ENCODE measurements at regions not wholly inside any gene's neighbourhood (a gene's known extent, or its start where the extent isn't known, plus 50 kb on each side); places are given as distances from the start of the nearest gene placed in this dataset.
"Not testable (repeated sequence)": the region's sequence is repeated elsewhere in the genome, so short reads cannot be mapped to it uniquely, and the experiment has no call there.

DNA sequence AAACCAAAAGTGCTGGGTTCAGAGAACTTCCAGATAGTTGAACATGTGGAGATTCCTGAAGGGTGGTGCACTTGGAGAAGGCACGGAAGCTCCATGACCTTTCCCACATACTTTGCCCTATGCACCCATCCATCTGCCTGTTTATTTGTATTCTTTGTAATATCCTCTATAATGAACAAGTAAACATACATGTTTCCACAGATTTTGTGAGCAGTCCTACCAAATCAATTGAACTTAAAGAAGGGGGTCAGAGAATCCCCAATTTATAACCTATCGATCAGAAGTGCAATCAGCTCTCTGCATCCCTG is 121.4 kb downstream of the ADSS2 start:
- WGBS: 89% methylated on average over 2 of the region's 2 CpGs

DNA sequence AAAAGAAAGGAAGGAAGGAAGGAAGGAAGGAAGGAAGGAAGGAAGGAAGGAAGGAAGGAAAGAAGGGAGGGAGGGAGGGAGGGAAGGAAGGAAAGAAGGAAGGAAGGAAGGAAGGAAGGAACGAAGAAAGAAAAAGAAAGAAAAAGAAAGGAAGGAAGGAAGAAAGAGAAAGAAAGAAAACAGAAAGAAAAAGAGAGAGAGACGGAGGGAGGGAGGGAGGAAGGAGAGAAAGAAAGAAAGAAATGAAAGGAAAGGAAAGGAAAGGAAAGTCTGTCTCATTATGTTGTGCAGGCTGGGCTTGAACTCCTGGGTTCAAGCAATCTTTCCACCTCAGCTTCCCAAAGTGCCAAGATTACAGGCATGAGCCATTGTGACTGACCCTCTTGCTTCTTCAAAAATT is 118.9 kb downstream of the ADSS2 start:
- not testable (repeated sequence) for H3K9me3 ChIP-seq; H3K4me1 ChIP-seq; H3K27me3 ChIP-seq; H3K4me3 ChIP-seq; DNase-seq (ENCODE audit: low spot score in 2 of 2); H3K27ac ChIP-seq; H3K36me3 ChIP-seq
- WGBS: 83% methylated on average over 2 of the region's 2 CpGs

More for the DNA sequence above, 121.4 kb downstream of the ADSS2 start:
- DNase-seq (ENCODE audit: low spot score in 2 of 2): no peak
- Histone ChIP-seq H3K27ac (no peak overlapping the region), H3K4me3 (no peak overlapping the region), H3K36me3 (no peaks in the 10 kb centered on the region), H3K27me3 (no peaks in the 10 kb centered on the region), H3K4me1 (peaks cover 5% of the 10 kb centered on the region), H3K9me3 (no peaks in the 10 kb centered on the region)
- TF ChIP-seq POLR2A (IDR thresholded peaks at IDR 0.05) (no peak), POLR2AphosphoS5 (IDR thresholded peaks at IDR 0.05) (no peak), EP300 (IDR thresholded peaks at IDR 0.05) (no peak)
- TF ChIP-seq, protein P1, sequence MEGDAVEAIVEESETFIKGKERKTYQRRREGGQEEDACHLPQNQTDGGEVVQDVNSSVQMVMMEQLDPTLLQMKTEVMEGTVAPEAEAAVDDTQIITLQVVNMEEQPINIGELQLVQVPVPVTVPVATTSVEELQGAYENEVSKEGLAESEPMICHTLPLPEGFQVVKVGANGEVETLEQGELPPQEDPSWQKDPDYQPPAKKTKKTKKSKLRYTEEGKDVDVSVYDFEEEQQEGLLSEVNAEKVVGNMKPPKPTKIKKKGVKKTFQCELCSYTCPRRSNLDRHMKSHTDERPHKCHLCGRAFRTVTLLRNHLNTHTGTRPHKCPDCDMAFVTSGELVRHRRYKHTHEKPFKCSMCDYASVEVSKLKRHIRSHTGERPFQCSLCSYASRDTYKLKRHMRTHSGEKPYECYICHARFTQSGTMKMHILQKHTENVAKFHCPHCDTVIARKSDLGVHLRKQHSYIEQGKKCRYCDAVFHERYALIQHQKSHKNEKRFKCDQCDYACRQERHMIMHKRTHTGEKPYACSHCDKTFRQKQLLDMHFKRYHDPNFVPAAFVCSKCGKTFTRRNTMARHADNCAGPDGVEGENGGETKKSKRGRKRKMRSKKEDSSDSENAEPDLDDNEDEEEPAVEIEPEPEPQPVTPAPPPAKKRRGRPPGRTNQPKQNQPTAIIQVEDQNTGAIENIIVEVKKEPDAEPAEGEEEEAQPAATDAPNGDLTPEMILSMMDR (IDR thresholded peaks at IDR 0.05): no peak

DNA sequence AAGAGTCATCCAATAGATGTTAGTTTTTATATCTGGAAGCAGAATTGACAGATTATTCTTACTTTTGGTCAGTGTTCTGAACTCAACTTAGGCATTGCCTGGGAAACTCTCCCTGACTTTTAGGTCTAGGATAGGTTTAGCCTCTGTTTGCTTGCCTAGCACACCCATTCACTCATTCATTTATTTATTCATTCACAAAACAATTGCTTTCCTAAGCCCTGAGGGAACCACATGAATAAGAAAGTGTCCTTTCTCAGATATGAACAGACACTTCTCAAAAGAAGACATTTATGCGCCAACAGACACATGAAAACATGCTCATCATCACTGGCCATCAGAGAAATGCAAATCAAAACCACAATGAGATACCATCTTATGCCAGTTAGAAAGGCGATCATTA is 117.4 kb downstream of the ADSS2 start:
- H3K36me3 ChIP-seq; H3K9me3 ChIP-seq; DNase-seq (ENCODE audit: low spot score in 2 of 2); H3K4me3 ChIP-seq; H3K27ac ChIP-seq; H3K4me1 ChIP-seq; H3K27me3 ChIP-seq: not testable (repeated sequence)
- WGBS: 80% methylated on average over 2 of the region's 2 CpGs

DNA sequence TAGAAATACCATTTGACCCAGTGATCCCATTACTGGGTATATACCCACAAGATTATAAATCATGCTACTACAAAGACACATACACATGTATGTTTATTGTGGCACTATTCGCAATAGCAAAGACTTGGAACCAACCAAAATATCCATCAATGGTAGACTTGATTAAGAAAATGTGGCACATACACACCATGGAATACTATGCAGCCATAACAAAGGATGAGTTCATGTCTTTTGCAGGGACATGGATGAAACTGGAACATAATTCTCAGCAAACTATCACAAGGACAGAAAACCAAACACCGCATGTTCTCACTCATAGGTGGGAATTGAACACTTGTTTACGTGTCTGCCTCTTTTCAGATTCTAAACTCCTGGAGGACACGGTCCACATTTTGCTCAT is 116.9 kb downstream of the ADSS2 start:
- H3K36me3 ChIP-seq; H3K4me3 ChIP-seq; DNase-seq (ENCODE audit: low spot score in 2 of 2); H3K4me1 ChIP-seq; H3K9me3 ChIP-seq; H3K27ac ChIP-seq; H3K27me3 ChIP-seq: not testable (repeated sequence)
- 92% methylated on average over 4 of the region's 4 CpGs for WGBS

DNA sequence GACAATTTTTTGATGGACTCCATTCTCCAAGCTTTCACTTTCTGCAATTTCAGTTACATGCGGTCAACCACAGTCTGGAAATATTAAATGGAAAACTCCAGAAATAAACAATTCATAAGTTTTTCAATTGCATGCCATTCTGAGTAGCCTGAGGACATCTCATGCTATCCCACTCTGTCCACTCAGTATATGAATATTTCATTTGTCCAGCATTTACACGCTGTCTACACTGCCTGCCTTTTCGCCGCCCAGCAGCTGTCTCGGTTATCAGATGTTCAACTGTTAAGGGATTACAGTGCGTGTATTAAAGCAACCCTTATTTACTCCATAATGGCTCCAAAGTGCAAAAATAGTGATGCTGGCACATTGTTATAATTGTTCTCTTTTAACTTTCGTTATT is 116.3 kb downstream of the ADSS2 start:
- Histone ChIP-seq H3K27me3 (no peaks in the 10 kb centered on the region), H3K27ac (no peak overlapping the region), H3K4me1 (no peaks in the 10 kb centered on the region), H3K36me3 (no peaks in the 10 kb centered on the region), H3K4me3 (no peak overlapping the region), H3K9me3 (no peaks in the 10 kb centered on the region)
- WGBS: 88% methylated on average over 7 of the region's 7 CpGs
- no peak for DNase-seq (ENCODE audit: low spot score in 2 of 2)
- no peak for TF ChIP-seq EP300 (IDR thresholded peaks at IDR 0.05)
- TF ChIP-seq POLR2A (IDR thresholded peaks at IDR 0.05): no peak
- TF ChIP-seq POLR2AphosphoS5 (IDR thresholded peaks at IDR 0.05): no peak
- TF ChIP-seq, protein P1 (IDR thresholded peaks at IDR 0.05): no peak

DNA sequence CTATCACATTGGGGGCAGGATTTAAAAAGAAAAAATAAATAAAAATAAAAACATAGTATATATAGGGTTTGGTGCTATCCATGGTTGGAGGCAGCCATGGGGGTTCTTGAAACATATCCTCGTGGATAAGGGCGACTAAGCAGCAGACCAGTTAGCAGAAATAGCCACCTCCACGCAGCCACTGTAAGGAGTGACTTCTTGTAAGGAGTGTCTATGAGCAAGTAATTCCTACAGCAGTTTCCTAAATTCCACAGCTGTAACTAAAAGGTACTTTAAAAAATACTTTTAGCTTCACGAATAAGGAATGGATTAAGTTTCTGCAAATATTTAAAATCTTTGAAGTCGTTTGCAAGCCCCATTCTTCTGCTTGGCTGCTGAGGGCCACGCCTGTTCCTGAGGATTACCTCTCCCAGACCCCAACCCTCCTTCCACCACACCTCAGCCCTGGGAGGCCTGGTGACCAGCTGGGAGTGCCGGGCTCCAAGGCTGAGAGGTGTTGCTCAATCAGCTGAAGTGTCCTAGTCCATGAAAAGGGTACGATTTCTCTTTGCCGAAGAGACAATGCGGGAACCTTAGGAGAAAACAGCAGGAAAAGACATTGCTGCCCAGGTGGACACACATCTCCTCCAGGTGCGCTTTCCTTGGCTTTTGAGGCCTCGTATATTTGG is 115.3 kb downstream of the ADSS2 start:
- no peak for TF ChIP-seq EP300 (IDR thresholded peaks at IDR 0.05)
- no peak for TF ChIP-seq POLR2AphosphoS5 (IDR thresholded peaks at IDR 0.05)
- TF ChIP-seq, protein P1 (IDR thresholded peaks at IDR 0.05): no peak
- TF ChIP-seq POLR2A (IDR thresholded peaks at IDR 0.05): no peak
- peaks cover 5% of the 10 kb centered on the region for H3K4me1 ChIP-seq
- no peak overlapping the region for H3K4me3 ChIP-seq
- no peaks in the 10 kb centered on the region for H3K36me3 ChIP-seq
- no peak overlapping the region for H3K27ac ChIP-seq
- H3K9me3 ChIP-seq: no peaks in the 10 kb centered on the region
- no peaks in the 10 kb centered on the region for H3K27me3 ChIP-seq
- 91% methylated on average over 12 of the region's 12 CpGs for WGBS
- no peak for DNase-seq (ENCODE audit: low spot score in 2 of 2)

DNA sequence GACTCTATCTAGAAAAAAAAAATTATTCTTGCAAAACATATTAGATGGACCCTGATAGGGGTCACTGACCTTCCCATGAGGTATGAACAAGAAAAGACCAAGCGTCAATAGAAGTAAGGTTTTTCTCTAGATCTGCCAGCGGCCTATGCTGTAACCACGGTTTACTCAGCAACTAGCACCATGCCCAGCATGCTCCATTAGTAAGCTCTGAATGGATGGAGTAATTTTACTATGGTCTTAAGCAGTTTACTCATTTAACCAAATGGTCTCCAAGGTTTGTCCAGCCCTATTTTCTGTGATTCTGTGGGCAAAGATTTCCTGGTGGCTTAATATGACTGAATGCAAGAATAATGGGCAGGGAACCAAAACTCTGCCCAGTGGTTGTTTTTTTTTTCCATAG is 113.9 kb downstream of the ADSS2 start:
- TF ChIP-seq POLR2AphosphoS5 (IDR thresholded peaks at IDR 0.05) (no peak), EP300 (IDR thresholded peaks at IDR 0.05) (no peak), POLR2A (IDR thresholded peaks at IDR 0.05) (no peak)
- TF ChIP-seq, protein P1 (IDR thresholded peaks at IDR 0.05): no peak
- Histone ChIP-seq H3K27ac (no peak overlapping the region), H3K4me3 (no peak overlapping the region), H3K9me3 (no peaks in the 10 kb centered on the region), H3K36me3 (no peaks in the 10 kb centered on the region), H3K4me1 (peaks cover 8% of the 10 kb centered on the region), H3K27me3 (no peaks in the 10 kb centered on the region)
- 98% methylated on average over 3 of the region's 3 CpGs for WGBS
- DNase-seq (ENCODE audit: low spot score in 2 of 2): no peak
